ENCODE measurements at regions not wholly inside any gene's neighbourhood (a gene's known extent, or its start where the extent isn't known, plus 50 kb on each side); places are given as distances from the start of the nearest gene placed in this dataset.
"Not testable (repeated sequence)": the region's sequence is repeated elsewhere in the genome, so short reads cannot be mapped to it uniquely, and the experiment has no call there.

DNA sequence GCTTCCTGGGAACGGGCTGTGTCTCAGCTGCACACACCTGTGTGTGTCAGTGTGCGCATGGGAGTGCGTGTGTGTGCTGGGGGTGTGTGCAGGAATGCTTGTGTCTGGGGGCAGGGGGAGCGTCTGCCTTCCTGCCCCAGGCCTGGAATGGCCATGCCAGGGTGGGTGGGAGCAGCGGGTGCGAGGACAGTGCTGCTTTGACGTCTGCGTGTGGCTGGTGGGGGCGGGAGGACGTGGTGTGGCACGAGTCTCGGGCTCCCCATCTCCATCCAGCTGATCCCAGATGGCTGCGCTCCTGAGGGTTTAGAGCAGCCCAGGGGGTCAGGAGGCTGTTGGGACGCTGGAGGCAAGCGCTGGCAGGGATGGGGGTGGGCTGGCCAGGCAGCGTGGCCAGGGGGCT is 80.6 kb downstream of the TMEM121 start:
- H3K9me3 ChIP-seq; BruUV-seq (replicated peaks); H3K27me3 ChIP-seq (replicated peaks; ENCODE audit: control insufficient read depth, insufficient read depth, low read length); H3K27me3 Mint-ChIP-seq (ENCODE audit: insufficient read depth, unreplicated experiment); DNase-seq; intact Hi-C loops (cut with micrococcal nuclease; ENCODE audit: unreplicated experiment); H3K36me3 Mint-ChIP-seq (ENCODE audit: insufficient read depth, unreplicated experiment); CTCF ChIA-PET; H3K4me1 ChIP-seq; H3K27ac Mint-ChIP-seq (ENCODE audit: unreplicated experiment); H3K4me3 ChIP-seq (ENCODE audit: low read depth, low read length); H3K9me3 Mint-ChIP-seq (ENCODE audit: unreplicated experiment); H3K4me3 Mint-ChIP-seq (ENCODE audit: unreplicated experiment); H3K4me1 Mint-ChIP-seq (ENCODE audit: low read depth, unreplicated experiment); H3K36me3 ChIP-seq (ENCODE audit: control insufficient read depth, insufficient read depth, low read length); POLR2A ChIA-PET: not testable (repeated sequence)

DNA sequence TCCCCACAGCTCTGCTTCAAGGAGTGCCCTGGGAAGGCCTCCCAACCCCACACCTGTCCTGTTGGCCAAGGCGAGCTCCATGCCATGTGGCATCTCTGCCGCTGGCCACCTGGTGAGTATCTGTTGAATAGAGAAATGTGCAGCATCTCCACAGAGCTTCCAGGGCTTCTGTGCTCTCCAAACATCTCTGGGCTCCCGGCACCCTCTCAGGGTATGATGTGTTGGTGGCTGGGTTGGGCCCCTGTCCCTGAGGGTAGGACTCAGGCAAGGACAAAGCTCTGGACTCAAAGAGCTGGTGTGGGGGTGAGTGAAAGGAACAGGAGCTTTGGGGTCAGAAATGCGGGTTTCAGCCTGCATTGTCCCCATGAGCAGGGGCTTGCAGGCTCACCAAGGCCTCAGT is 88.6 kb downstream of the TMEM121 start:
- DNase-seq; BruUV-seq (replicated peaks); H3K4me3 ChIP-seq (ENCODE audit: low read depth, low read length); POLR2A ChIA-PET; H3K4me3 Mint-ChIP-seq (ENCODE audit: unreplicated experiment); H3K36me3 Mint-ChIP-seq (ENCODE audit: insufficient read depth, unreplicated experiment); H3K4me1 Mint-ChIP-seq (ENCODE audit: low read depth, unreplicated experiment); H3K36me3 ChIP-seq (ENCODE audit: control insufficient read depth, insufficient read depth, low read length); H3K9me3 ChIP-seq; H3K27me3 ChIP-seq (replicated peaks; ENCODE audit: control insufficient read depth, insufficient read depth, low read length); H3K27ac Mint-ChIP-seq (ENCODE audit: unreplicated experiment); CTCF ChIA-PET; H3K9me3 Mint-ChIP-seq (ENCODE audit: unreplicated experiment); H3K4me1 ChIP-seq: not testable (repeated sequence)
- peaks cover 19% of the 10 kb centered on the region for H3K27me3 Mint-ChIP-seq (ENCODE audit: insufficient read depth, unreplicated experiment)
- intact Hi-C loops (cut with micrococcal nuclease; ENCODE audit: unreplicated experiment), result loop anchor here (5.0 kb wide), 1 partner anchor 147 kb away; no protein-coding TSS in a partner anchor

GRCh38 chr14:105615986-105616801 is 89.8 kb downstream of the TMEM121 start:
- H3K9me3 Mint-ChIP-seq (ENCODE audit: unreplicated experiment); H3K9me3 ChIP-seq; H3K27ac Mint-ChIP-seq (ENCODE audit: unreplicated experiment); H3K4me1 Mint-ChIP-seq (ENCODE audit: low read depth, unreplicated experiment); H3K4me3 Mint-ChIP-seq (ENCODE audit: unreplicated experiment); H3K36me3 Mint-ChIP-seq (ENCODE audit: insufficient read depth, unreplicated experiment); H3K27me3 ChIP-seq (replicated peaks; ENCODE audit: control insufficient read depth, insufficient read depth, low read length); H3K4me1 ChIP-seq; DNase-seq; H3K36me3 ChIP-seq (ENCODE audit: control insufficient read depth, insufficient read depth, low read length); CTCF ChIA-PET; POLR2A ChIA-PET; H3K4me3 ChIP-seq (ENCODE audit: low read depth, low read length); BruUV-seq (replicated peaks): not testable (repeated sequence)
- intact Hi-C loops (cut with micrococcal nuclease; ENCODE audit: unreplicated experiment), result loop anchor here (5.0 kb wide), 1 partner anchor 146 kb away; no protein-coding TSS in a partner anchor
- H3K27me3 Mint-ChIP-seq (ENCODE audit: insufficient read depth, unreplicated experiment), result peaks cover 19% of the 10 kb centered on the region

- POLR2A ChIA-PET, result no interaction called here
- no TSS peak for BruUV-seq (replicated peaks)
- Histone ChIP-seq H3K27me3 (replicated peaks; ENCODE audit: control insufficient read depth, insufficient read depth, low read length) (no peaks in the 10 kb centered on the region), H3K36me3 (ENCODE audit: control insufficient read depth, insufficient read depth, low read length) (no peaks in the 10 kb centered on the region), H3K9me3 (no peaks in the 10 kb centered on the region), H3K4me3 (ENCODE audit: low read depth, low read length) (no peak overlapping the region), H3K4me1 (no peaks in the 10 kb centered on the region)
- Mint-ChIP-seq H3K9me3 (ENCODE audit: unreplicated experiment) (no peaks in the 10 kb centered on the region), H3K27ac (ENCODE audit: unreplicated experiment) (no peak overlapping the region), H3K36me3 (ENCODE audit: insufficient read depth, unreplicated experiment) (peaks cover 5% of the 10 kb centered on the region), H3K4me1 (ENCODE audit: low read depth, unreplicated experiment) (no peaks in the 10 kb centered on the region), H3K27me3 (ENCODE audit: insufficient read depth, unreplicated experiment) (peaks cover 19% of the 10 kb centered on the region), H3K4me3 (ENCODE audit: unreplicated experiment) (no peak overlapping the region)
- CTCF ChIA-PET, result no interaction called here
- TF ChIP-seq CTCF (IDR thresholded peaks at IDR 0.05; ENCODE audit: insufficient read depth in 1 of 2, low read depth in 1 of 2, low read length in 1 of 2, severe bottlenecking in 1 of 2, unreplicated experiment in 1 of 2), result no peak
- DNase-seq, result no peak
- intact Hi-C loops (cut with micrococcal nuclease; ENCODE audit: unreplicated experiment), result loop anchor here (5.0 kb wide), 1 partner anchor 146 kb away; no protein-coding TSS in a partner anchor
These were observed 90.4 kb downstream of the TMEM121 start for GRCh38 chr14:105616802-105617192.
